Right lobe of liver (tissue), 4 donors: ENCODE measurements at regions not wholly inside any gene's neighbourhood (a gene's known extent, or its start where the extent isn't known, plus 50 kb on each side); places are given as distances from the start of the nearest gene placed in this dataset.

ENCODE experiments used
- CTCF ChIP-seq, 4 donors: fragments of 200-600 bp in 3 of 4; fragments of 450-650 bp in 1 of 4; IDR thresholded peaks; one replicate each; pipeline versions ENCODE4 v1.5.1 to v1.8.0; 2016 to 2022; ENCODE audit warnings: antibody characterized with exemption in 4 of 4, mild to moderate bottlenecking in 2 of 4
- POLR2A ChIP-seq: fragments of 450-650 bp; IDR thresholded peaks from one replicate; pipeline ENCODE4 v1.6.1; 2017; ENCODE audit warnings: antibody characterized with exemption, mild to moderate bottlenecking
- donor health status: DM: no; HTN: no; CAD: no.
- donor health status: DM: no; HTN: no; CAD: no.
- donor health status: DM: no; HTN: yes; CAD: no.

GRCh38 chr3:35394905-35395304 is 244.4 kb upstream of the ARPP21 start:
- TF ChIP-seq CTCF (IDR thresholded peaks at IDR 0.05), result no peak
- no peak for TF ChIP-seq POLR2A
